H9 (cell line): ENCODE measurements at regions not wholly inside any gene's neighbourhood (a gene's known extent, or its start where the extent isn't known, plus 50 kb on each side); places are given as distances from the start of the nearest gene placed in this dataset.

Experiments
- DNase-seq: peaks from one replicate; pipeline ENCODE4 v3.0.0-alpha.2; 2017
- H2AFZ ChIP-seq: one replicate; pipeline ENCODE4 v1.6.1; 2013; ENCODE audit warnings: mild to moderate bottlenecking, low read length, control low read depth, moderate library complexity
- H2AK5ac ChIP-seq: 2 replicates; pipeline ENCODE4 v1.6.1; 2013; ENCODE audit warnings: low read length, control low read depth, mixed read lengths; ENCODE audit not compliant: insufficient read length
- H2BK120ac ChIP-seq: one replicate; pipeline ENCODE4 v1.6.1; 2013; ENCODE audit warnings: low read depth, mild to moderate bottlenecking, low read length, control low read depth, inconsistent platforms; ENCODE audit not compliant: poor library complexity, severe bottlenecking
- H2BK12ac ChIP-seq: 2 replicates; pipeline ENCODE4 v1.6.1; 2013; ENCODE audit warnings: low read length, control low read depth, mixed read lengths, low read depth; ENCODE audit not compliant: insufficient read length
- H2BK15ac ChIP-seq: 2 replicates; pipeline ENCODE4 v1.6.1; 2013; ENCODE audit warnings: low read depth, low read length, control low read depth
- H2BK20ac ChIP-seq: one replicate; pipeline ENCODE4 v1.6.1; 2013; ENCODE audit warnings: low read depth, mild to moderate bottlenecking, low read length, control low read depth, inconsistent platforms; ENCODE audit not compliant: poor library complexity, severe bottlenecking
- H2BK5ac ChIP-seq: 2 replicates; pipeline ENCODE4 v1.6.1; 2013; ENCODE audit warnings: low read length, control low read depth, mixed read lengths; ENCODE audit not compliant: insufficient read length
- H3K14ac ChIP-seq: 2 replicates; pipeline ENCODE4 v1.6.1; 2013; ENCODE audit warnings: low read length, control low read depth; ENCODE audit not compliant: insufficient read depth
- H3K18ac ChIP-seq: 2 replicates; pipeline ENCODE4 v1.6.1; 2013; ENCODE audit warnings: low read depth, mild to moderate bottlenecking, mixed read lengths, low read length, control low read depth; ENCODE audit not compliant: insufficient read length
- H3K23ac ChIP-seq: 2 replicates; pipeline ENCODE4 v1.6.1; 2013; ENCODE audit warnings: low read length, control low read depth, mixed read lengths, low read depth; ENCODE audit not compliant: insufficient read length
- H3K23me2 ChIP-seq: 2 replicates; pipeline ENCODE4 v1.6.1; 2013; ENCODE audit warnings: low read depth, mild to moderate bottlenecking, mixed read lengths, low read length, control low read depth; ENCODE audit not compliant: insufficient read length, poor library complexity, severe bottlenecking
- H3K27ac ChIP-seq: 2 replicates; pipeline ENCODE4 v1.5.1; 2013; ENCODE audit warnings: low read length, control low read depth, mixed read lengths, low read depth; ENCODE audit not compliant: insufficient read length
- H3K27me3 ChIP-seq: 2 replicates; pipeline ENCODE4 v1.6.1; 2013; ENCODE audit warnings: low read length, control low read depth, inconsistent platforms; ENCODE audit not compliant: insufficient read depth
- H3K4ac ChIP-seq: 2 replicates; pipeline ENCODE4 v1.6.1; 2013; ENCODE audit warnings: low read depth, mild to moderate bottlenecking, control low read depth, inconsistent platforms, low read length, moderate library complexity
- H3K4me1 ChIP-seq: 2 replicates; pipeline ENCODE4 v1.6.1; 2013; ENCODE audit warnings: low read length, control low read depth, inconsistent platforms; ENCODE audit not compliant: insufficient read depth
- H3K4me2 ChIP-seq: 2 replicates; pipeline ENCODE4 v1.6.1; 2013; ENCODE audit warnings: low read length, control low read depth, mixed read lengths; ENCODE audit not compliant: insufficient read length, insufficient read depth
- H3K56ac ChIP-seq: 2 replicates; pipeline ENCODE4 v1.6.1; 2013; ENCODE audit warnings: low read depth, mild to moderate bottlenecking, mixed read lengths, low read length, control low read depth; ENCODE audit not compliant: insufficient read length
- H3K79me1 ChIP-seq: 2 replicates; pipeline ENCODE4 v1.6.1; 2013; ENCODE audit warnings: low read depth, mild to moderate bottlenecking, moderate library complexity, low read length, control low read depth, inconsistent platforms; ENCODE audit not compliant: insufficient read depth, poor library complexity, severe bottlenecking
- H3K79me2 ChIP-seq: 2 replicates; pipeline ENCODE4 v1.6.1; 2013; ENCODE audit warnings: low read length, control low read depth, inconsistent platforms; ENCODE audit not compliant: insufficient read depth
- H3K9ac ChIP-seq: 2 replicates; pipeline ENCODE4 v1.6.1; 2013; ENCODE audit warnings: low read length, control low read depth, mixed read lengths; ENCODE audit not compliant: insufficient read length; ENCODE audit errors: extremely low read depth
- H3K9me3 ChIP-seq: one replicate; pipeline ENCODE4 v1.6.1; 2013; ENCODE audit warnings: low read depth, low read length, inconsistent platforms; ENCODE audit not compliant: control insufficient read depth
- H3T11ph ChIP-seq: one replicate; pipeline ENCODE4 v1.6.1; 2013; ENCODE audit warnings: mild to moderate bottlenecking, low read length, control low read depth, inconsistent platforms
- H4K20me1 ChIP-seq: one replicate; pipeline ENCODE4 v1.6.1; 2013; ENCODE audit not compliant: control insufficient read depth, insufficient read length, insufficient read depth
- H4K5ac ChIP-seq: 2 replicates; pipeline ENCODE4 v1.6.1; 2013; ENCODE audit warnings: low read depth, mild to moderate bottlenecking, mixed read lengths, low read length, control low read depth; ENCODE audit not compliant: insufficient read length
- H4K8ac ChIP-seq: replicated peaks from 2 replicates; pipeline ENCODE4 v1.6.1; 2013; ENCODE audit warnings: low read length, control low read depth, mixed read lengths, low read depth; ENCODE audit not compliant: insufficient read length
- H4K91ac ChIP-seq: 2 replicates; pipeline ENCODE4 v1.6.1; 2013; ENCODE audit warnings: low read depth, mild to moderate bottlenecking, moderate library complexity, mixed read lengths, low read length, control low read depth; ENCODE audit not compliant: insufficient read length
- H3K27ac Mint-ChIP-seq, 3 experiments: 2 replicates in 2 of 3; 3 replicates in 1 of 3; pipeline ENCODE4 v1.8.0; 2020 to 2021; ENCODE audit warnings: mixed read lengths in 3 of 3, mild to moderate bottlenecking in 1 of 3, moderate library complexity in 1 of 3
- H3K27me3 Mint-ChIP-seq: 2 replicates; pipeline ENCODE4 v1.8.0; 2021; ENCODE audit warnings: low read depth, mild to moderate bottlenecking, moderate library complexity, mixed read lengths
- H3K36me3 Mint-ChIP-seq, 3 experiments: 2 replicates in 2 of 3; 3 replicates in 1 of 3; pipeline ENCODE4 v1.8.0; 2020 to 2021; ENCODE audit warnings: low read depth in 3 of 3, mixed read lengths in 3 of 3; ENCODE audit not compliant: insufficient read depth in 1 of 3
- H3K4me1 Mint-ChIP-seq, 2 experiments: 2 replicates each; pipeline ENCODE4 v1.8.0; 2020; ENCODE audit warnings: mixed read lengths in 2 of 2
- H3K4me3 Mint-ChIP-seq, 2 experiments: 2 replicates in 1 of 2; 3 replicates in 1 of 2; pipeline ENCODE4 v1.8.0; 2020 to 2021; ENCODE audit warnings: mild to moderate bottlenecking in 2 of 2, mixed read lengths in 2 of 2, moderate library complexity in 1 of 2
- H3K9me3 Mint-ChIP-seq, 2 experiments: 2 replicates in 1 of 2; 3 replicates in 1 of 2; pipeline ENCODE4 v1.8.0; 2020; ENCODE audit warnings: mild to moderate bottlenecking in 2 of 2, mixed read lengths in 2 of 2, moderate library complexity in 1 of 2
- CTCF ChIP-seq: fragments of 200-600 bp; sonication (generic); conservative IDR thresholded peaks from 3 replicates; pipeline ENCODE4 v1.8.0; 2021; ENCODE audit warnings: antibody characterized with exemption, mild to moderate bottlenecking
- WGBS: extraction: QIAGEN DNeasy Blood & Tissue Kit; methylation state at CpG from one replicate; pipeline ENCODE4 v1.1.7; 2013; ENCODE audit warnings: missing lambda C conversion rate, low lambda C conversion rate, mixed read lengths; ENCODE audit not compliant: insufficient read length; ENCODE audit errors: extremely low coverage; 5-methylcytosine and 5-hydroxymethylcytosine counted together

GRCh38 chr17:62147284-62147683 is 82.2 kb upstream of the MED13 start:
- no peaks in the 10 kb centered on the region for H4K20me1 ChIP-seq
- no peaks in the 10 kb centered on the region for H3K36me3 Mint-ChIP-seq
- H3K4me2 ChIP-seq: no peak overlapping the region
- H3K79me1 ChIP-seq: no peaks in the 10 kb centered on the region
- H3K9ac ChIP-seq: no peak overlapping the region
- no peaks in the 10 kb centered on the region for H3K9me3 ChIP-seq
- H3K27ac Mint-ChIP-seq: no peak overlapping the region
- H3K27ac ChIP-seq: no peak overlapping the region
- H3K27me3 ChIP-seq: no peaks in the 10 kb centered on the region
- no peak overlapping the region for H4K5ac ChIP-seq
- H2BK120ac ChIP-seq: no peak overlapping the region
- no peak overlapping the region for H4K91ac ChIP-seq
- H2AK5ac ChIP-seq: no peak overlapping the region
- no peak overlapping the region for H2BK12ac ChIP-seq
- H3K27me3 Mint-ChIP-seq: no peaks in the 10 kb centered on the region
- no peaks in the 10 kb centered on the region for H3K4me1 ChIP-seq
- no peaks in the 10 kb centered on the region for H3K79me2 ChIP-seq
- no peak overlapping the region for H3K4me3 Mint-ChIP-seq
- H3T11ph ChIP-seq: no peak overlapping the region
- no peak overlapping the region for H3K23ac ChIP-seq
- no peak overlapping the region for H3K56ac ChIP-seq
- TF ChIP-seq CTCF: no peak
- no peak overlapping the region for H2AFZ ChIP-seq
- H3K9me3 Mint-ChIP-seq: peaks cover 0 to 2% of the 10 kb centered on the region in 2 experiments; a peak in 2 of 5 replicates
- peaks cover 8 to 18% of the 10 kb centered on the region in 2 experiments; a peak in 3 of 4 replicates for H3K4me1 Mint-ChIP-seq
- no peak overlapping the region for H4K8ac ChIP-seq
- no peaks in the 10 kb centered on the region for H3K23me2 ChIP-seq
- H2BK15ac ChIP-seq: no peak overlapping the region
- H2BK5ac ChIP-seq: no peak overlapping the region
- WGBS: no CpG with 5 or more reads among the region's 4 CpGs
- no peak for DNase-seq
- H3K14ac ChIP-seq: no peak overlapping the region
- no peak overlapping the region for H3K4ac ChIP-seq
- H3K18ac ChIP-seq: no peak overlapping the region
- H2BK20ac ChIP-seq: no peak overlapping the region
